ENCODE measurements at regions not wholly inside any gene's neighbourhood (a gene's known extent, or its start where the extent isn't known, plus 50 kb on each side); places are given as distances from the start of the nearest gene placed in this dataset.

GRCh38 chr22:27148886-27149470 lies 491.6 kb downstream of the MIAT start:
- DNase-seq (ENCODE audit: low read depth): no peak

GRCh38 chr22:27149921-27150543 lies 492.6 kb downstream of the MIAT start:
- DNase-seq (ENCODE audit: low read depth): no peak

- peak; percentile 37 for DNase-seq (ENCODE audit: low read depth)
Observed at GRCh38 chr22:27150544-27150941, 493.2 kb downstream of the MIAT start.

- no peak for DNase-seq (ENCODE audit: low read depth)
Observed at GRCh38 chr22:27151407-27151806, 494.0 kb downstream of the MIAT start.

GRCh38 chr22:27152033-27152432 lies 494.6 kb downstream of the MIAT start:
- no peak for DNase-seq (ENCODE audit: low read depth)

- DNase-seq (ENCODE audit: low read depth): no peak
Observed at GRCh38 chr22:27152883-27153282, 495.5 kb downstream of the MIAT start.

- no peak for DNase-seq (ENCODE audit: low read depth)
Observed at GRCh38 chr22:27153386-27153785, 496.0 kb downstream of the MIAT start.

- peak; percentile 89 for DNase-seq (ENCODE audit: low read depth)
Observed at GRCh38 chr22:27154717-27155116, 497.3 kb downstream of the MIAT start.

- no peak for DNase-seq (ENCODE audit: low read depth)
Observed at GRCh38 chr22:27156821-27157489, 499.6 kb downstream of the MIAT start.

- no peak for DNase-seq (ENCODE audit: low read depth)
Observed at GRCh38 chr22:27157666-27158370, 500.4 kb downstream of the MIAT start.

GRCh38 chr22:27159016-27159415 lies 501.6 kb downstream of the MIAT start:
- DNase-seq (ENCODE audit: low read depth): no peak

GRCh38 chr22:27159716-27160295 lies 502.4 kb downstream of the MIAT start:
- no peak for DNase-seq (ENCODE audit: low read depth)

GRCh38 chr22:27163162-27164137 lies 506.1 kb downstream of the MIAT start:
- no peak for DNase-seq (ENCODE audit: low read depth)

- DNase-seq (ENCODE audit: low read depth): no peak
Observed at GRCh38 chr22:27164781-27165503, 507.6 kb downstream of the MIAT start.

GRCh38 chr22:27168681-27169080 lies 511.3 kb downstream of the MIAT start:
- DNase-seq (ENCODE audit: low read depth): no peak

- DNase-seq (ENCODE audit: low read depth): no peak
Observed at GRCh38 chr22:27170491-27170890, 513.1 kb downstream of the MIAT start.

- no peak for DNase-seq (ENCODE audit: low read depth)
Observed at GRCh38 chr22:27171212-27171611, 513.8 kb downstream of the MIAT start.

GRCh38 chr22:27173530-27173929 lies 516.1 kb downstream of the MIAT start:
- no peak for DNase-seq (ENCODE audit: low read depth)

GRCh38 chr22:27175021-27175838 lies 517.8 kb downstream of the MIAT start:
- no peak for DNase-seq (ENCODE audit: low read depth)

- no peak for DNase-seq (ENCODE audit: low read depth)
Observed at GRCh38 chr22:27175974-27176373, 518.6 kb downstream of the MIAT start.

Data from CMK (cell line).